ENCODE measurements at regions not wholly inside any gene's neighbourhood (a gene's known extent, or its start where the extent isn't known, plus 50 kb on each side); places are given as distances from the start of the nearest gene placed in this dataset.
A peak's percentile ranks its signal among the peaks of the same experiment; 100 is the strongest.

GRCh38 chr3:159172473-159172872, 370.6 kb downstream of the MFSD1 start:
- no peak for DNase-seq

GRCh38 chr3:159174715-159175692, 373.1 kb downstream of the MFSD1 start:
- DNase-seq, result no peak

GRCh38 chr3:159178209-159178897, 376.5 kb downstream of the MFSD1 start:
- DNase-seq, result no peak

GRCh38 chr3:159182961-159183360, 381.1 kb downstream of the MFSD1 start:
- no peak for DNase-seq

- DNase-seq, result no peak
Measured at GRCh38 chr3:159185443-159186050, 383.7 kb downstream of the MFSD1 start.

- DNase-seq, result no peak
Measured at GRCh38 chr3:159186581-159186980, 384.7 kb downstream of the MFSD1 start.

- no peak for DNase-seq
Measured at GRCh38 chr3:159187232-159187631, 385.4 kb downstream of the MFSD1 start.

GRCh38 chr3:159187706-159188105, 385.9 kb downstream of the MFSD1 start:
- DNase-seq, result no peak

GRCh38 chr3:159189994-159190669, 388.3 kb downstream of the MFSD1 start:
- peak; percentile 72 for DNase-seq

- DNase-seq, result peak; percentile 75
Measured at GRCh38 chr3:159191447-159191846, 389.6 kb downstream of the MFSD1 start.

- DNase-seq, result no peak
Measured at GRCh38 chr3:159196359-159196758, 394.5 kb downstream of the MFSD1 start.

- DNase-seq, result no peak
Measured at GRCh38 chr3:159200176-159200575, 398.3 kb downstream of the MFSD1 start.

- DNase-seq, result no peak
Measured at GRCh38 chr3:159208050-159208449, 406.2 kb downstream of the MFSD1 start.

GRCh38 chr3:159209459-159209858, 407.6 kb downstream of the MFSD1 start:
- DNase-seq, result no peak

- DNase-seq, result no peak
Measured at GRCh38 chr3:159210336-159210735, 408.5 kb downstream of the MFSD1 start.

- no peak for DNase-seq
Measured at GRCh38 chr3:159216311-159216710, 414.5 kb downstream of the MFSD1 start.

GRCh38 chr3:159219231-159219630, 417.4 kb downstream of the MFSD1 start:
- no peak for DNase-seq

- no peak for DNase-seq
Measured at GRCh38 chr3:159221335-159221734, 419.5 kb downstream of the MFSD1 start.

- no peak for DNase-seq
Measured at GRCh38 chr3:159229116-159229680, 427.3 kb downstream of the MFSD1 start.

- DNase-seq, result no peak
Measured at GRCh38 chr3:159232966-159233365, 431.1 kb downstream of the MFSD1 start.

GRCh38 chr3:159233734-159234133, 431.9 kb downstream of the MFSD1 start:
- DNase-seq, result no peak

GRCh38 chr3:159234306-159234705, 432.5 kb downstream of the MFSD1 start:
- peak; percentile 23 for DNase-seq

Measured in dermis blood vessel endothelial cell (primary cell).